ENCODE measurements at regions not wholly inside any gene's neighbourhood (a gene's known extent, or its start where the extent isn't known, plus 50 kb on each side); places are given as distances from the start of the nearest gene placed in this dataset.

DNA sequence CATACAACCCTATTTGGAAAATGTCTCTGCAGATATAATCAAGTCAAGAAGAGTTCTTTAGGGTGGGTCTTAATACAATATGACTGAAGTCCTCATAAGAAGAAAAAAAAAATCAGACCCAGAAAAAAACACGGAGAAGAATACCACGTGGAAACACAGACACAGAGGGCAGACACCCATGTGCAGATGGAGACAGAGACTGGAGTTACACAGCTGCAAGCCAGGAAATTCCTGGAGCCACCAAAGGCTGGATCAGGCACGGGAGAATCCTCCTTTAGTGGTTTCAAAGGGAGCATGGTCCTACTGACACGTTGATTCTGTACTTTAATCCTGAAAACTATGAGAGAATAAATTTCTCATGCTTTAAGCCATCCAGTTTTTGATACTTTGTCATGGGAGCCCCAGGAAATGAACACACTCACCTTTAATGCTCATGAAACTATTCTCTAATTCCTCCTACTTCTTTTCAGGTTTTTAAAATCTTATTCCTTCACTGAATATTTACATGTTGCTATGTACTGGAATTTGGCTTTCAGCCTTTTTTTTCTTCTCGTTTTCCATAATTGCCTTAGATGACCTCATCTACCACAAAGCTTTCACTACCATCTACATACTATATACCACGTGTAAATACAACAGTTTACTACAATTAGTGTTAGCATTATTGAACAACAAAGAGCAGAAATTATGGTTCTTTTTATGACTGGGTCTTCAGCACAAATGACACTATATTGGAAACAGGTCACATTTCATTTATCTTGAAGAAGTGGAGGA, 529.1 kb downstream of the IRS1 start:
- TF ChIP-seq, protein P1, sequence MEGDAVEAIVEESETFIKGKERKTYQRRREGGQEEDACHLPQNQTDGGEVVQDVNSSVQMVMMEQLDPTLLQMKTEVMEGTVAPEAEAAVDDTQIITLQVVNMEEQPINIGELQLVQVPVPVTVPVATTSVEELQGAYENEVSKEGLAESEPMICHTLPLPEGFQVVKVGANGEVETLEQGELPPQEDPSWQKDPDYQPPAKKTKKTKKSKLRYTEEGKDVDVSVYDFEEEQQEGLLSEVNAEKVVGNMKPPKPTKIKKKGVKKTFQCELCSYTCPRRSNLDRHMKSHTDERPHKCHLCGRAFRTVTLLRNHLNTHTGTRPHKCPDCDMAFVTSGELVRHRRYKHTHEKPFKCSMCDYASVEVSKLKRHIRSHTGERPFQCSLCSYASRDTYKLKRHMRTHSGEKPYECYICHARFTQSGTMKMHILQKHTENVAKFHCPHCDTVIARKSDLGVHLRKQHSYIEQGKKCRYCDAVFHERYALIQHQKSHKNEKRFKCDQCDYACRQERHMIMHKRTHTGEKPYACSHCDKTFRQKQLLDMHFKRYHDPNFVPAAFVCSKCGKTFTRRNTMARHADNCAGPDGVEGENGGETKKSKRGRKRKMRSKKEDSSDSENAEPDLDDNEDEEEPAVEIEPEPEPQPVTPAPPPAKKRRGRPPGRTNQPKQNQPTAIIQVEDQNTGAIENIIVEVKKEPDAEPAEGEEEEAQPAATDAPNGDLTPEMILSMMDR (IDR thresholded peaks at IDR 0.05): no peak
- no peak for TF ChIP-seq POLR2A (IDR thresholded peaks at IDR 0.05)
